ENCODE measurements at regions not wholly inside any gene's neighbourhood (a gene's known extent, or its start where the extent isn't known, plus 50 kb on each side); places are given as distances from the start of the nearest gene placed in this dataset.

GRCh38 chr18:75554644-75555185 lies 127.2 kb upstream of the SMIM21 start:
- TF ChIP-seq EZH2 (IDR thresholded peaks at IDR 0.05; ENCODE audit: low read depth), result no peak
- no peak for TF ChIP-seq CTCF (conservative IDR thresholded peaks at IDR 0.05)
